Hematopoietic multipotent progenitor cell treated with erythropoietin and hydrocortisone succinate and interleukin-3 and kit ligand, for 8 days (in vitro differentiated cells): ENCODE measurements at regions not wholly inside any gene's neighbourhood (a gene's known extent, or its start where the extent isn't known, plus 50 kb on each side); places are given as distances from the start of the nearest gene placed in this dataset.
A peak's percentile ranks its signal among the peaks of the same experiment; 100 is the strongest.

ENCODE experiments used
- DNase-seq: peaks from one replicate; pipeline ENCODE4 v3.0.0-alpha.2; 2015

GRCh38 chr1:22362626-22363402 lies 88.8 kb upstream of the ZBTB40 start:
- DNase-seq: peak; percentile 13

GRCh38 chr1:22363403-22364325 lies 88.0 kb upstream of the ZBTB40 start:
- DNase-seq: no peak

- no peak for DNase-seq
Observed at GRCh38 chr1:22364326-22364650, 87.4 kb upstream of the ZBTB40 start.

GRCh38 chr1:22364764-22365163 lies 86.9 kb upstream of the ZBTB40 start:
- DNase-seq: no peak

GRCh38 chr1:22365331-22366295 lies 86.0 kb upstream of the ZBTB40 start:
- DNase-seq: no peak

- DNase-seq: no peak
Observed at GRCh38 chr1:22366346-22366745, 85.3 kb upstream of the ZBTB40 start.

GRCh38 chr1:22368125-22368524 lies 83.5 kb upstream of the ZBTB40 start:
- DNase-seq: no peak

GRCh38 chr1:22369294-22370189 lies 82.1 kb upstream of the ZBTB40 start:
- DNase-seq: no peak

- DNase-seq: no peak
Observed at GRCh38 chr1:22370190-22370498, 81.5 kb upstream of the ZBTB40 start.

- no peak for DNase-seq
Observed at GRCh38 chr1:22371408-22371807, 80.2 kb upstream of the ZBTB40 start.

GRCh38 chr1:22373252-22373651 lies 78.4 kb upstream of the ZBTB40 start:
- DNase-seq: no peak

- DNase-seq: no peak
Observed at GRCh38 chr1:22374001-22374400, 77.7 kb upstream of the ZBTB40 start.

GRCh38 chr1:22375601-22376000 lies 76.0 kb upstream of the ZBTB40 start:
- no peak for DNase-seq

- DNase-seq: no peak
Observed at GRCh38 chr1:22376001-22376400, 75.7 kb upstream of the ZBTB40 start.

GRCh38 chr1:22376546-22376945 lies 75.1 kb upstream of the ZBTB40 start:
- DNase-seq: no peak

GRCh38 chr1:22376976-22377375 lies 74.7 kb upstream of the ZBTB40 start:
- DNase-seq: no peak

GRCh38 chr1:22379566-22379965 lies 72.1 kb upstream of the ZBTB40 start:
- no peak for DNase-seq

GRCh38 chr1:22380024-22380785 lies 71.4 kb upstream of the ZBTB40 start:
- no peak for DNase-seq

GRCh38 chr1:22383526-22384294 lies 67.9 kb upstream of the ZBTB40 start:
- DNase-seq: no peak

GRCh38 chr1:22385537-22385936 lies 66.1 kb upstream of the ZBTB40 start:
- no peak for DNase-seq

- DNase-seq: no peak
Observed at GRCh38 chr1:22386774-22387173, 64.9 kb upstream of the ZBTB40 start.
